K562 (cell line): ENCODE measurements at regions not wholly inside any gene's neighbourhood (a gene's known extent, or its start where the extent isn't known, plus 50 kb on each side); places are given as distances from the start of the nearest gene placed in this dataset.

Source experiments
- CGGBP1 ChIP-seq: fragments of 250-450 bp; sonication (Bioruptor Pico); IDR thresholded peaks from 2 replicates; pipeline ENCODE4 v1.9.0; 2021; ENCODE audit warnings: mild to moderate bottlenecking
- MBD2 ChIP-seq: sonication (generic); IDR thresholded peaks from 2 replicates; pipeline ENCODE4 v1.6.1; 2016; ENCODE audit warnings: low read depth, borderline replicate concordance
- MYC ChIP-seq, 2 experiments: fragments of 250-450 bp in 1 of 2; sonication (Bioruptor Pico) in 1 of 2; IDR thresholded peaks; 2 replicates each; pipeline versions ENCODE4 v1.5.1 to v1.6.1; 2012 to 2021; ENCODE audit warnings: low read depth in 2 of 2, borderline replicate concordance in 1 of 2, improper control_type of control experiment in 1 of 2, low read length in 1 of 2, mild to moderate bottlenecking in 1 of 2, moderate library complexity in 1 of 2
- NEUROD1 ChIP-seq: fragments of 150-350 bp; IDR thresholded peaks from 2 replicates; pipeline ENCODE4 v1.6.1; 2014; ENCODE audit warnings: borderline replicate concordance, low read length, low read depth; ENCODE audit not compliant: partially characterized antibody
- PURB ChIP-seq: sonication (generic); formaldehyde crosslinking; IDR thresholded peaks from 2 replicates; pipeline ENCODE4 v1.9.0; 2021; ENCODE audit warnings: low read depth, mild to moderate bottlenecking, missing genetic modification reagents
- RERE ChIP-seq: sonication (generic); formaldehyde crosslinking; IDR thresholded peaks from 2 replicates; pipeline ENCODE4 v1.8.0; 2023; ENCODE audit warnings: missing genetic modification reagents, mild to moderate bottlenecking, borderline replicate concordance
- SIN3A ChIP-seq, 2 experiments: fragments of 150-350 bp in 1 of 2; IDR thresholded peaks; 2 replicates each; pipeline ENCODE4 v1.6.1; 2011 to 2016; ENCODE audit warnings: borderline replicate concordance in 2 of 2, low read depth in 2 of 2, low read length in 2 of 2, mild to moderate bottlenecking in 2 of 2, moderate library complexity in 2 of 2; ENCODE audit not compliant: control insufficient read depth in 1 of 2
- ZEB2 ChIP-seq: fragments of 450-650 bp; IDR thresholded peaks from 2 replicates; pipeline ENCODE4 v1.6.1; 2016
- ZNF395 ChIP-seq: fragments of 200-800 bp; sonication (Bioruptor generic); IDR thresholded peaks from 2 replicates; pipeline ENCODE4 v1.6.1; 2017; ENCODE audit warnings: missing genetic modification characterization, missing compliant biosample characterization
- ZNF609 ChIP-seq: sonication (generic); formaldehyde crosslinking; IDR thresholded peaks from 2 replicates; pipeline ENCODE4 v1.8.1; 2023; ENCODE audit warnings: missing genetic modification reagents, mild to moderate bottlenecking, borderline replicate concordance

GRCh38 chr4:136841526-136841925, 690.8 kb downstream of the PCDH18 start (continued):
- TF ChIP-seq ZNF395 (no peak), MYC (IDR thresholded peaks at IDR 0.05; ENCODE audit: low read depth, low read length) (no peak), MYC (CRISPR knock-in tag; IDR thresholded peaks at IDR 0.05; ENCODE audit: borderline replicate concordance, low read depth) (no peak), SIN3A (IDR thresholded peaks at IDR 0.05; ENCODE audit: borderline replicate concordance in 2 of 2, control insufficient read depth in 1 of 2, low read depth in 2 of 2, low read length in 2 of 2) (no peak), CGGBP1 (CRISPR knock-in tag) (no peak), PURB (CRISPR knock-in tag) (no peak), ZEB2 (no peak), MBD2 (no peak), NEUROD1 (no peak), ZNF609 (CRISPR knock-in tag) (no peak), RERE (CRISPR knock-in tag) (no peak)
